Activated CD8-positive, alpha-beta memory T cell treated with anti-CD3 and anti-CD28 coated beads for 24 hours (primary cell): ENCODE measurements at regions not wholly inside any gene's neighbourhood (a gene's known extent, or its start where the extent isn't known, plus 50 kb on each side); places are given as distances from the start of the nearest gene placed in this dataset.
A peak's percentile ranks its signal among the peaks of the same experiment; 100 is the strongest.

Source experiments
- DNase-seq: peaks from one replicate; pipeline ENCODE4 v3.0.0-alpha.2; 2020

DNA sequence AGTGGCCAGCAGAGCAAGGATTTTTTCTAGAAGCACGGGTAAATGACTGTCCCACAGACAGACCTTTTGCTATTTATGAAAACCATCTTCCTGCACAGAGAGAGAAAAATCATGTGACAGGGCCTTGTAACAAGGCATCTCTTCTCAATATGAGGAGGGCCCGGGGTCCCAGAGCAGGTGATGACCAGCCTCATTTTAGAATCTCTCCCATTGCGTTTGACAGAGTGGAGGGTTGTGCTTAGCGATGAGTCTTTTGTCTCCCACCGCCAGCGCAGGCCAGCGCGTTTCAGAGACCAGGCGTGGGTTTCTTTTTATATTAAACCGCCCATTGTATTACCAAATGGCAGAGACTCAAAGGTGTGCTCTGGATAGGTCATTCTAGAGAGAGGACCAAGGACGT, 97.4 kb upstream of the UBL3 start:
- peak; percentile 30 for DNase-seq

DNA sequence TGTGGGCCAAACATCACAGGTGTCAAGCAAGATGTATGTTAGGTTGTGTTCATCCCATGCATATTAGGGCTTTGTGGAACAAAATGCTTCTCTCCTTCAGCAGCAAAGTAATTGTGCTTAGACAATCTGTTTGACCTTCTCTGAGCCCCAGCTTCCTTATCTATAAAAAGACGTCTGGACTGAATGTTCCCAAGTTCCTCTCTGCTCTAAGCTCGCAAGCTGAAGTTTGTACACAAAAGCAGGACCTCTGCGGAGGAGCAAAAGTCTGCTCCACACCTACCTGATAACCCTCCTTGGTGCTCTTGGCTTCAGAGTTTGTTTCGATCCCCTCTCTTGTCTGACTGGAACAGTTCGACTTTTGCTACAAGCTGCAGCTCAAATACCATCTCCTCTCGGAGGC, 95.7 kb upstream of the UBL3 start:
- DNase-seq, result peak; percentile 24

DNA sequence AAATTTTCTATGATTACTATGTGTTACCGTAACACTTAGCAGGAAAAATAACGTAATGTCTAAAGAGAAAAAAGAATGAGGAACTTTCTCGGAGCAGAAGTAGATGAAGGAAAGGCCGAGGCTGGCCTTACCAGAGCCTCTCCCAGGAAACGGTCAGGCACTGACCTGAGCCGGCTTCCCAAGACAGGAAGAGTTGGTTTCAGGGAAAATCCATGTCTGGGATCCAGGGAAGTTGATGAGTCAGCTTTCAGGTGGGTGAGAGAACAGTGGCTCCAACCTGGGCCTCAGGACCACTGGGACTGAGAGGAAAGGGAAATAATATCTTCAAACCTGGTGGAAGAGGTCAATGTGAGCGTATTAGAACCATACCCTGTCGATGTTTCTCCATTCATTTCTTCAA, 93.3 kb upstream of the UBL3 start:
- DNase-seq, result peak; percentile 15

DNA sequence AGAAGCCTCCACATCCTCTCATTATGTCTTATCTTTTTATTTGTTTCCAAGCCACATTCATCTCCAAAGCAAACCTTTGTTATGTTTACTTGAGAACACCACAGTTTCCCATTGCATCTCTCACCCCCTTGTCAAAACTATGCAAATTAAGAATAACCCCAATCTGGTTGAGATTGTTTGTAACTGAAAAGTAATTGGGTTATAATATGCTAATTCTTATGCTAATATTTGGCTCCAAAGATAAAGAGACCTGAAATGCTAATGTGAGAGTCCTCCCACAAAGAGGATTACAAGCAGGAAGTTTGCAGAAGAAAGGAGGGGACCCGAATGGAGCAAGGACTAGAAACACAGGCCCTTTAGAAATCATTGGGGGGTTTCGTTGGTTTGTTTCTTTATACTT, 92.9 kb upstream of the UBL3 start:
- DNase-seq, result no peak

DNA sequence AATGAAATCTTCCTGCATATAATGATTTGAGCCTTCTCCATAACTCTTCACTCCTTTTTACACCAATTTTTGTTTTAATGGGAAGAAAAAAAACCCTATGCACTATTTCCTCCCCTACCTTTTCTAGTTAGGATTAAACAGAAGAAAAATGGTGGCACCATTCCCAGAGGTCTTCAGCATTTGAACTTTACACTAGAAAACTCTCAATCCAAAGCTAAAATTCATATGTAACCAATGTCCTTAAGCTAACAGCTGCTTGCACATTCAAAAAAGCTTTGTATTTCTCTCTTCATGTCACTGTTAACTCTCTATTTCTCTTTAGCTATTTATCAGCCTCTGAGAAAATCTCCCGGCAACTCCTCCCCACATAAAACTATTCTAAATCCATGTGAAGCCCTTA, 90.3 kb upstream of the UBL3 start:
- no peak for DNase-seq

DNA sequence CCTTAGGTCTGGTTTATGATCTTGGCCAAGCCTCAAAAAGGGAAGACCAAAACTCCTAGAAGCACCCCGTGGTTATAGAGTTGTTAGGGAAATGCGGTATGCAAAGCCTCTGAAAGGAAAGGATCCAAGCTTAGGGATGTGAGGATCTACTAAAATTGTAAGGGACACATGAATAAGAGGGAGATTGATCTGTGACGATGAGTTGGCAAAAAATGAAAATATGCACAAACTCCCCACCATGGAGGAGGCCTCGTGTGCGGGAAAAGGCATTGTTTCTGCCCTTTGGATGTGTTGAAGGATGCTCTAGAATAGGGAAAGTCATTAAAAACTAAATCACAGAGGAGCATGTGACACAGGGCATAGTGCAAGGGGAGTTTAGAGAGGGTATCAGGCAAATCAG, 88.7 kb upstream of the UBL3 start:
- no peak for DNase-seq

DNA sequence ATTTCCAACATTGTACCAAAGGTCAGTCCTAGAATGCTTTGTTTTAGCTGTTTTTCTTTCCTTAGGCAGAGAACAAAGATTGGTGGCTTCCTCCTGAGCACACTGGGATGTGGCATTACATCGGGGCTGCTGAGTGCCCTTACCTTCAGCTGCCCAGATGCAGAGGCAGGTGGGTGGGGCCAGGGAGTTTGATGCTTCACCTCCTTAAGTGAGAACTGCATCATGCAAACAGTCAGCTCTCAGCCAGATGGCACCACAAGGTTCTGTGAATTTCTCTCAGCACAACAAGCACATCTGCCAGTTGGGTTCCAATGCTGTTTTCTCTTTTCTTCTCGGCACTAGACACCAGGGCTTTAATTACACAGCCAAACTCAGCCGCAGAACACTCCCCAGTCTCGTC, 87.4 kb upstream of the UBL3 start:
- no peak for DNase-seq

DNA sequence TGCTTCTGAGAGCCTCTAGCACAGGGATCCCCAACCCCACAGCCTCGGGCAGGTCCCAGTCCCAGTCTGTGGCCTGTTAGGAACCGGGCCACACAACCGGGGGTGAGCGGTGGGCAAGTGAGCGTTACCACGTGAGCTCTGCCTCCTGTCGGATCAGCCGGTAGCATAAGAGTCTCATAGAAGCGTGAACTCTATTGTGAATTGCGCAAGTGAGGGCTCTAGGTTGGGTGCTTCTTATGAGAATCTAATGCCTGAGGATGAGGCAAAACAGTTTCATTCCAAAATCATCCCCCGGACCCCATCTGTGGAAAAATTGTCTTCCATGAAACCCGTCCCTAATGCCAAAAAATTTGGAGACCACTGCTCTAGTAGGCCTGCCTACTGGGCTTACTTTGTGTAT, 87.0 kb upstream of the UBL3 start:
- DNase-seq, result no peak

DNA sequence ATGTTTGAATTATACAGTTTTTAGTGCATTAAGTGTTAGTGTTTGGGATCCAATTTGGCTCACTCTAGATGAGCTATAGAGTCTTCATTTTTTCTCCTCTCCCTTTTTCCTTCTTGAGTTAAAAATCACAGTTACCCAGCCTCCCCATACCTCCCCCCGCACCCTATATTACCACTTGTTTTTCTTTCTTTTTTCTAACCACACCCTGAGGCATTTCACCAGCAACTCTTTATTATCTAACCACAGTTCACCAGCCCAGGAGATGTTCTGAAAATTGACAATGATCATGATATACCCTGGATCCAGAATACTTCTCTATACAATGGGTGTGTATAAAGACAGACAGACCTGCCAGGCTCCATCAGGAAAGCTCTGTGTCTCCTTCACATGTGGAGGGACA, 86.5 kb upstream of the UBL3 start:
- no peak for DNase-seq

DNA sequence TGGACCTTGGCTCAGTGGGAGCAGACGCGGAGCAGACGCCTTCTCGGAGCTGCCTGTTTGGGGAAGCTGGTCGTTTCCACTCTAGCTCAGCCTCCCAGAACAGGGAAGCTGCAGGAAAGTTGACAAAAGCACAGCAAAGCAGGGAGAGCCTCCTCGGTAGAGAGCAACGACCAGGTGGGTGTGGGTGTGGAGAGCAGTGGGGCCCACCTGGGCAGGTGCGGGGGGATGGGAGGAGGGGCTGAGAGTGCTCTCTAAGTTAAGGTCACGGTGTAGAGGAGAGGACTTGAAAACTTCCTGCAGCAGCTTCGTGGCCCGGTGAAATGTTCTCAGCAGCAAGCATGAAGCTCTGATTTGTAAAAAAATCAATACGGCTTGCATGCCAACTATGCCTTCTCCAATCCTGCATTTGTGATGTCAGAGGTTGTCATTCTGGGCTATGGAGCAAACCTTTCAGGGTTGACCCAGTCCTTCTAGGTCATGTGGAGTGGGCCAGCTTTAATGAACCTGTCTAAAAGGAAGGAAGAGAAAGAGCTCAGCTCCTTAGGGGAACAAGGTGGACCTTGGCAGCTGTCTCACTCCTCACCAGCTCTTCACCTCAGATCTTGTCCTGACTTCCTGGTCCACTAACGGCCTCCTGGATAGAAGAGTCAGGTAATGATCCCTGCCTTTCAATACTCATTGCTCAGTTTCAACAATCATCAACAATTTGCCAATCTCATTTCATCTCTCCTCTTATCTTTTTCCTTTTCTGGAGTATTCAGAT, 85.8 kb upstream of the UBL3 start:
- peak; percentile 66 for DNase-seq

DNA sequence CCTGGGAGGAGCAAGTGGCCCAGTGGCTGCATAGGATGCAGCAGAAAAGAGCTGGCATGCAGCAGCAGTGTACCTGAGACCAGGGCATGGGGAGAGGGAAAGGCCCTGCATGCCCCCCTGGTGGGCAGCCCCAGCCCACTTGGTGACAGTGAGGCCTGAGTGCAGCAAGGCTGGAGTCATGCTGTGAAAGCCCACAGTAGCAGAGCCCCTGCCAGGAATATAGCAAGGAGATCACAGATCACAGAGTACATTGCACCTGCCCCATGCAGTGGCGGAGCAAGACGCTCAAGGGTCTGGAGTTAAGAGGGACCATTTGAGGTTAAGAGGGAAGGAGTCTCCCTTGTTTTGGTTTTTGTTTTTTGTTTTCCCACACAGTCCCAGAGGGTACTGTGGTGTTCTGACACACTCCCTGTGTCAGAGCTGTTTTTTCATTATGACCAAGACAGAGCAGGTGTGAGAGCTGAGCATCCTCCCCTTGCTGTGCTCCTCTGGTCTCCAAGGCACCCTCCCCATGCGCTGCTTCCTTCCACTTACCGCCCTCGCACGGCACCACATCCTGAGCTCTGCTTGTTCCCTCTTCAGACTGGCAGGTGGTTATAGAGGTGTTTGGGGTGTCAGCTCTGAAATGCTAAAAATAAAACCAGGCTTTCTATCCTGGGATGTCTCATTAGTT, 85.0 kb upstream of the UBL3 start:
- DNase-seq, result peak; percentile 78

DNA sequence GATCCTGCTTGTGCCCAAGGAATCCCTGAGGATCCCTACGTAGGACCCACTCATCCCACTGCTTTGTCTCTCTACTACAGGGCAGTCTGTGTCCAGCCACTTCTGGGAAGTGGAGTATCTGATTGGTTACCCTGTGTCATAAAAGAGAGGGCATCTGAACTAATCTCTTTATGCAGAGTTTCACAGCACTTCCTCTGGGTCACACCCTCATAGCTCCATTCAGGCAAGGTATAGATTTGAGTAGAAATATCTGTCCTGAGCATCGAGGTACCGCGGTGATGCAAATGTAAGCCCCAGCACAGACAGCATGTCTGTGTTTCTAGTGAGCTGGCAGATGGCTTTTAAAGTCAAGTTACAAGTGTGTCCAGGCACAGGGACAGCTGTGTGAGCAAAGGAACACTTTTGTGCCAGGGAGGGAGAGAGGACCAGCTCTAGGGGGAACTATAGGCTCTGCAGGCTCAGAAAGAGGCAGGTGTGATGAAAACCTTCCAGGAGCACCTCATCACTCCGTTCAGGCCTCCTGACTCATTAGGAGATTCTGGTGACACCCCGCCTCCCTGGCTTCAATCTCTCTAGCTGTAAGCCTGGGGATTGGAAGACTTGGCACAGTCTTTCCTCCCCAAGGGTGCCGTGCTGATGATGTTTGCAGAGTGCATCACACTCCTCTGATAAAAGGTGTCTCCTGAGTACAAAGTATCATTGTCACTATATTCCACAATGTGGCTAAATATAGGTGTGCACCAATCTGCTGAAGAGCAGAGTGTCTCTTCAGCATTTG, 84.3 kb upstream of the UBL3 start:
- DNase-seq, result no peak

DNA sequence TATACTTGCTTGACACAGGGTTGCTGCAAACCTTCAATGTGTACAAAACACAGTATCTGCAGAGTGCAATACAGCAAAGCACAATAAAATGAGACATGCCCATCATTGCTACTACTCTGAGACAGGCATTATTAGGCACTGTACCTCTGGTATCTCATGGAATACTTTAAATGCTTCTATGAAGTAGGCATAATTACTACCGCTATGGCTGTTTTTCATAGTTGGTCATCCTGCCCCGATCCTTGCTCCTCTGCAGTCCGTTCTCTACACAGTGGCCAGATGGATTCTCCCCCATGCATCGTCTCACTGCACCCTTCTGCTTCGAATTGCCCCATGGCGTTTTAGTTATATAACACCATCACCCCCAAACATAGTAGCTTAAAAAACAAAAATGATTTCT, 83.0 kb upstream of the UBL3 start:
- DNase-seq, result no peak

DNA sequence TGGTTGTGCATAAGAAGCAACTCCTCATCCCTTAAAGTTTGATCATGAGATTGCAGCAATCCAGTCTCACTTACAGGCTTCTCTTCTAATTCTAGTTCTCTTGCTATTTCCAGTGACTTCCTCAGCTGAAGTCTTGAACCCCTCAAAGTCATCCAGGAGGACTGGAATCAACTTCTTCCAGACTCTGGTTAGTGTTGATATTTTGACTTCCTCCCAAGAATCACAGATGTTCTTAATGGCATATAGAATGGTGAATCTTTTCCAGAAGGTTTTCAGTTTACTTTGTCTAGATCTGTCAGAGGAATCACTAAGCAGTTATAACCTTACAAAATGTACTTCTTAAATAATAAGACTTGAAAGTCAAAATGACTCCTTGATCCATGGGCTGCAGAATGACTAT, 81.3 kb upstream of the UBL3 start:
- no peak for DNase-seq

DNA sequence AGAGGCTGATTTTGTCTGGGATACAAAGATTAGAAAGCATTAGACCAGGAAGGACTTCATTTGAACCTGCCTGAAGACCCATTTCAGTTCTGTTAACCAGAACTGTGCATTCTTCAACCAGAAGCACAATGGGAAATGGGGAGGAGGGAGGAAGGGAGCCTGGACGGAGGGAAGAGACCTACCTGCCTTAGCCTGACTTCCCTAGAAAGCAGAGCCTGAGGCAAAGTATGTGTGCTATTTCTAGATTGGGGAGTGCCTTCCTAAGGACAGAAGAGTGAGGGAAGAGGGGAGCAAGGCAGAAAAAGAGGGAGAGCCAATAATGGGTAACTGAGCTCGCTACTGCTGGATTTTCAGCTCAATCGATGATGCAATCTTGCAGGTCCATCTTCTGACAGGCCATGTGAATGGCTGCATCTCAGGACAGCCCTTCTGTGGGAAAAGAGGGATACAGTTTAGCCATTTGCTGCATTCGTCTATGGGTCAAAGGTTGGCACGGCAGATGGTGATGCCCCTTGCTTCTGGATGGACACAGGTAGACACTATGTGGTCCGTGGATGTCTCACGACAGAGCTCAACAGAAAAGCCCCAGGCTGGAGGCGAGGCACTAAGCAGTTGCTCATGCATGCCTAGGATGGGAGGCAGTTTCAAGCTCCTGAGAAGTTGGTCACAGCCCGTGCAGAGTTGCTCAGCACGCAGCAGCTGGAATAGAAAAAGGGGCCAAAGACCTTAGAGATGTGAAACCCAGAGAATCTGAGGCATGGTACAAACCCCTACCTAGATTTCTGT, 78.8 kb upstream of the UBL3 start:
- no peak for DNase-seq

DNA sequence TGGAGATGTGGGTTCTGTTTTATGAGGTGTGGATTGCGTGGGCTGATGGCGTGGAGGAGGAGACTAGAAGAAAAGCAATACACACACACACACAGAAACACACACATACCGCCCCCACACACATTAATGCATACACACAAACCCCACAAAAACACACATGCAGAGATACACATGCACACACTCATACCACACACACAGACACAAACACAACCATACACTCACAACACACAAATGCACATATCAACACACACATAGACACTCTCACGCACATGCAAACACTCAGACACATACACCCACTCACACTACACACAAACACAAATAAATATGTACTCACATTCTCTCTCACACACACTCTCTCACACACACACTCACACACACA, 75.7 kb upstream of the UBL3 start:
- no peak for DNase-seq

DNA sequence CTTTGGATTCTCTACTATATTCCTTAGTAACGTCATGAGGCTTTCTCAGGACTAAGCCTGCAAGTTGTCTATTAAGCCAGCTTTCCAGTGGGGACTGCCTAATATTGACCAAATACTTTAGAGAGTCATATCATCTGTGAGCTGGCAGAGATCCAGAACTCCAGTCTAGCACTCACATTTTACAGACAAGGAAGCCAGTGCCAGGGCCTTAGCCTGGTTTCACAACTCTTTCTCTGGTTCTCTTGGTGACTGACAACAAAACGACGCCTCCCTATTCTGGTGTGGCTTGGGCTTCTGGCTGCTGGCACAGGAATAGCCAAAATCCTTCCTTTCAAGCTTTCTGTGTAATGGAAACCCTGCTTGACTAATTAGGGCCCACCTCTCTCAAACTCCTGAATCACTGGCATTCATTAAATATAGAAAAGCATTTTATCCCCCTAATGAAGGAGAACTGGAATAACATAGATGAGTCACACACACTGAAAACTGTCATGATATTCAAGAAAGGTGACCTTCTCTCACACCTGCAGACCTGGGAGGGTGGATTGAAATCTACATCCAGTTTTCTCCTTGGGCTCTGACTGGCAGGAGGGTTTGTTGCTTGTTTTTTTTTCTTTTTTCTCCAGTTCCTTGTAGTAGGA, 75.2 kb upstream of the UBL3 start:
- DNase-seq, result no peak

DNA sequence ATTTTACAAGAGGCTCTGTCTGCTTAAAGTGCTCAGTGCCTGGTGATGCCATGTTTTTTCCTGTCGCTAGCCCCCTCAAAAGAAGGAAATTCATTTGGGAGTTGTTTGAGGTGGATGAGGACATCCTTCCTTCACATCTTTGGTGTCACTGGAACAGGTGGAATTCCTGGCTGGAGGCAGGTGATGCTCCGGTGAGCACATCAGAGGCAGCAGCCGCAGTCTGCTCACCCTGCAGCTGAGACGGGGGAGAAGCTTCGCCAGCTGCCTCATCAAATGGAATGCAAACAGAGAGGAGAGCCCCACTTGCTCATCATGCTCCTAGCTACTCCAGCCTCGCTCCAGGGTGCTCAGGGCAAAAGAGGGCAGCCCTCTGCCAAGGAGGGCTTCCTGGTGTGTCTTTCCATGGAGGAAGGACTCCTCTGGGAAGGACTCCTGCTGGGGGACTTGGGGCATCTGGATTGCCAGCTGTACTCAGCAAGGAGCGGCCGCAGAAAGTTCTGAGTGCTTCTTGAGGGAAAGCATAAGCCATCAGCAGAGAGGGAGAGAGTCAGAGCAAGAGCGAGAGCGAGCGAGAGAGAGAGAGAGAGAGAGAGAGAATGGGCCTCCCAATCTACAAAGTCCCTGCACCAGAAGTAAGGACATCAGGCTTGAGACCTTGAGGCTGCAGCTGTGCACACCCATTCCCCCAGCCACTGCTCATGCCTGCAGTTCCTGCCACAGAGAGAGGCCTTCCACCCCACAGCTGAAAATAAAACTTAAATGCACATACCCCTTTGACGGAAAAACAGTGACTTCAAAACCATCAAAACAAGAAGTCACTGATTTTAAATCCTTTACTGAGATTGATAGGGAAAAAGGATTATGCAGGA, 74.3 kb upstream of the UBL3 start:
- no peak for DNase-seq

DNA sequence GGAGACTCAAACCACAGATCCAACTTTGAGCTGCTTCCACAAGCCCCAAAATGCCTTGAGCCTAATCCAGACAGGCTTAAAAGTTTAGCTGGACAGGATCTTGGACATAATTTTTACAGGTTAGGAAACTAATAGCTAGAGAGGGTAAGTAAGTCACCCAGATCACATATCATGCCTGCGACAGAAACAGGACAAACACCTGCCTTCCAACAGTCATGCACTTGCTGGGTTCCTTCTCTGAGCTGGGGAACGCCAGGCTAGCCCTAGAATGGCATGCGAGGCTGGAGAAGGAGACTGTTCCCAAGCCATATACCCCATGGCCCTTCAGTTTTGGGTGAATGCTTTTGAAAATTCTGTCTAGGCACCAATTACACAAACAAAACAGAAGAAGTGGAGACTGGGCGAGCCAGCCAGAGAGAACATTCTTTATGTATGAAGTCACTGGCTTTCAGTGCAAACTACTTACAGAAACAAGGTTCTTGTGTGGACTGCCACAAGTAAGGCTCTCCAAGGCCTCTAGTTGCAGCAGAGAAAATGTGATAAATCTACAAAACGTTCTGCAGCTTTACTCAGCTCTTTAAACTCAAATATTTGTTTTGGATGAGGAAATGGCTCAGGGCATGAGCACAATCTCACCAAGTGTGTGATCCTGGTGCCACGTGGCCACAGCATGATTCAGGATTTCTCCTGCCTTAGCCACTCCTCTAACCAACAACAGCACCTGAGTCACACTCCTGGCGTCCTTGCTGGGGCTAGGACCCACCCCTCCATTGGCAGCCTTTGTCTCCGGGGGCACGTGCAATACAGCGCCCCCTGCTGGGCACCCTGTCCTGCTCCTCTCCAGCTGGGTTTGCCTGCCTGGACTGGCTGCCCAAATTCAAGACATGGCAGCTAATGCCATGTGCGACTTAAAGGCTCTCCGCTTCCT, 73.4 kb upstream of the UBL3 start:
- peak; percentile 81 for DNase-seq

DNA sequence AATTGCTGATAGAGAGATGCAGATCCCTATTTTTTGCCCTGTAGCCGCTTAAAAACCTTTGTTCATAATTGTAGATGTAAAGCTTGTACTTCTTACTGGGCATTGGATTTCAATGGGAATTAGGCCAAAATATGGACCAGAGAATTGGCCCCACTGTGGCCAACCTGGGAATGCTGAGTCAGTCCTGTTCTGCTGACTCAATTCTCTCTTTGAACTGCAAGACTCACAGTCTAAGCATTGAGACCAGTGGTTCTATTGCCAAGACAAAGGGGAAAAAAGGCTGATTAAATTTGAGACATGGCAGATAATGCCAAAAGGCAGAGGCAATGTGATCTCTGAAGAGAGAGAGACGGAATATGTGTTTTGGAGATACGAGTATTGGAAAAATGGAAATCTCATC, 72.5 kb upstream of the UBL3 start:
- DNase-seq, result no peak
